HG02623 (cell line): ENCODE measurements at regions not wholly inside any gene's neighbourhood (a gene's known extent, or its start where the extent isn't known, plus 50 kb on each side); places are given as distances from the start of the nearest gene placed in this dataset.
"Not testable (repeated sequence)": the region's sequence is repeated elsewhere in the genome, so short reads cannot be mapped to it uniquely, and the experiment has no call there.

Experiments used
- ATAC-seq: cut with Tn5 transposase; IDR thresholded peaks from one replicate; pipeline ENCODE4 v1.9.1; 2021; ENCODE audit warnings: moderate library complexity; ENCODE audit not compliant: unreplicated experiment

- ATAC-seq = peak; percentile 60
Measured at GRCh38 chr1:79259390-79260336, 253.1 kb upstream of the ADGRL4 start.

GRCh38 chr1:79255421-79255820, 248.9 kb upstream of the ADGRL4 start:
- ATAC-seq = no peak

- no peak for ATAC-seq
Measured at GRCh38 chr1:79252598-79252997, 246.1 kb upstream of the ADGRL4 start.

- no peak for ATAC-seq
Measured at GRCh38 chr1:79239840-79240239, 233.3 kb upstream of the ADGRL4 start.

- ATAC-seq = no peak
Measured at GRCh38 chr1:79235301-79236002, 228.9 kb upstream of the ADGRL4 start.

- ATAC-seq = no peak
Measured at GRCh38 chr1:79232818-79233217, 226.3 kb upstream of the ADGRL4 start.

- not testable (repeated sequence) for ATAC-seq
Measured at GRCh38 chr1:79230751-79231150, 224.2 kb upstream of the ADGRL4 start.

- ATAC-seq = no peak
Measured at GRCh38 chr1:79226963-79227362, 220.4 kb upstream of the ADGRL4 start.

- ATAC-seq = no peak
Measured at GRCh38 chr1:79224537-79224936, 218.0 kb upstream of the ADGRL4 start.

- no peak for ATAC-seq
Measured at GRCh38 chr1:79220509-79220908, 214.0 kb upstream of the ADGRL4 start.

GRCh38 chr1:79215311-79215710, 208.8 kb upstream of the ADGRL4 start:
- ATAC-seq = no peak

- ATAC-seq = no peak
Measured at GRCh38 chr1:79207786-79208185, 201.3 kb upstream of the ADGRL4 start.

- no peak for ATAC-seq
Measured at GRCh38 chr1:79207331-79207730, 200.8 kb upstream of the ADGRL4 start.

- no peak for ATAC-seq
Measured at GRCh38 chr1:79204779-79205479, 198.4 kb upstream of the ADGRL4 start.

GRCh38 chr1:79198832-79199231, 192.3 kb upstream of the ADGRL4 start:
- no peak for ATAC-seq

GRCh38 chr1:79197421-79197820, 190.9 kb upstream of the ADGRL4 start:
- ATAC-seq = no peak

- ATAC-seq = no peak
Measured at GRCh38 chr1:79196211-79196610, 189.7 kb upstream of the ADGRL4 start.

GRCh38 chr1:79193211-79194079, 186.9 kb upstream of the ADGRL4 start:
- peak; percentile 37 for ATAC-seq

GRCh38 chr1:79190074-79190473, 183.5 kb upstream of the ADGRL4 start:
- peak; percentile 54 for ATAC-seq

- ATAC-seq = no peak
Measured at GRCh38 chr1:79188337-79188736, 181.8 kb upstream of the ADGRL4 start.
